ENCODE measurements at regions not wholly inside any gene's neighbourhood (a gene's known extent, or its start where the extent isn't known, plus 50 kb on each side); places are given as distances from the start of the nearest gene placed in this dataset.
A peak's percentile ranks its signal among the peaks of the same experiment; 100 is the strongest.

GRCh38 chr15:29352402-29352801, 82.8 kb upstream of the NSMCE3 start:
- intact Hi-C loops (cut with micrococcal nuclease), result no loop called here
- ATAC-seq (no peak), DNase-seq (no peak)

GRCh38 chr15:29349196-29349595, 79.6 kb upstream of the NSMCE3 start:
- no peak for DNase-seq
- intact Hi-C loops (cut with micrococcal nuclease), result no loop called here
- ATAC-seq, result no peak

GRCh38 chr15:29348336-29348914, 78.8 kb upstream of the NSMCE3 start:
- intact Hi-C loops (cut with micrococcal nuclease), result no loop called here
- ATAC-seq, result no peak
- DNase-seq, result no peak

GRCh38 chr15:29346998-29347397, 77.4 kb upstream of the NSMCE3 start:
- ATAC-seq (no peak), DNase-seq (no peak)
- intact Hi-C loops (cut with micrococcal nuclease), result no loop called here

GRCh38 chr15:29345549-29346525, 76.2 kb upstream of the NSMCE3 start:
- intact Hi-C loops (cut with micrococcal nuclease), result no loop called here
- DNase-seq (no peak), ATAC-seq (no peak)

- intact Hi-C loops (cut with micrococcal nuclease), result no loop called here
- DNase-seq (no peak), ATAC-seq (peak; percentile 20)
Observed at GRCh38 chr15:29344474-29344873, 74.9 kb upstream of the NSMCE3 start.

GRCh38 chr15:29343229-29343628, 73.6 kb upstream of the NSMCE3 start:
- intact Hi-C loops (cut with micrococcal nuclease), result no loop called here
- no peak for DNase-seq
- ATAC-seq, result no peak

- no peak for ATAC-seq
- intact Hi-C loops (cut with micrococcal nuclease), result no loop called here
- no peak for DNase-seq
Observed at GRCh38 chr15:29342201-29342600, 72.6 kb upstream of the NSMCE3 start.

- no peak for ATAC-seq
- intact Hi-C loops (cut with micrococcal nuclease), result no loop called here
- no peak for DNase-seq
Observed at GRCh38 chr15:29337156-29337959, 67.7 kb upstream of the NSMCE3 start.

- ATAC-seq (no peak), DNase-seq (no peak)
- intact Hi-C loops (cut with micrococcal nuclease), result no loop called here
Observed at GRCh38 chr15:29334544-29334943, 64.9 kb upstream of the NSMCE3 start.

GRCh38 chr15:29333261-29333660, 63.6 kb upstream of the NSMCE3 start:
- DNase-seq (no peak), ATAC-seq (no peak)
- intact Hi-C loops (cut with micrococcal nuclease), result no loop called here

GRCh38 chr15:29331669-29332068, 62.0 kb upstream of the NSMCE3 start:
- DNase-seq (no peak), ATAC-seq (no peak)
- intact Hi-C loops (cut with micrococcal nuclease), result no loop called here

- intact Hi-C loops (cut with micrococcal nuclease), result no loop called here
- ATAC-seq (no peak), DNase-seq (no peak)
Observed at GRCh38 chr15:29331071-29331470, 61.4 kb upstream of the NSMCE3 start.

- DNase-seq (no peak), ATAC-seq (no peak)
- intact Hi-C loops (cut with micrococcal nuclease), result no loop called here
Observed at GRCh38 chr15:29324746-29325145, 55.1 kb upstream of the NSMCE3 start.

- DNase-seq (no peak), ATAC-seq (no peak)
- intact Hi-C loops (cut with micrococcal nuclease), result no loop called here
Observed at GRCh38 chr15:29323557-29323956, 53.9 kb upstream of the NSMCE3 start.

- DNase-seq, result no peak
- intact Hi-C loops (cut with micrococcal nuclease), result no loop called here
- ATAC-seq, result no peak
Observed at GRCh38 chr15:29322415-29322814, 52.8 kb upstream of the NSMCE3 start.

- DNase-seq, result no peak
- intact Hi-C loops (cut with micrococcal nuclease), result no loop called here
- no peak for ATAC-seq
Observed at GRCh38 chr15:29320420-29320819, 50.8 kb upstream of the NSMCE3 start.

- DNase-seq (no peak), ATAC-seq (no peak)
- intact Hi-C loops (cut with micrococcal nuclease), result no loop called here
Observed at GRCh38 chr15:29319823-29320222, 50.2 kb upstream of the NSMCE3 start.

Data from left ventricle myocardium superior (tissue), 1 donor.